DMS153 treated with DMSO at 0.1 percent for 48 hours (cell line): ENCODE measurements at regions not wholly inside any gene's neighbourhood (a gene's known extent, or its start where the extent isn't known, plus 50 kb on each side); places are given as distances from the start of the nearest gene placed in this dataset.

Source experiments
- DNase-seq: peaks from one replicate; lab custom pipeline; 2025; ENCODE audit not compliant: unreplicated experiment; lab: John Stamatoyannopoulos, UW

GRCh38 chr14:54172114-54172513, 215.5 kb upstream of the BMP4 start:
- no peak for DNase-seq

GRCh38 chr14:54172562-54172961, 215.9 kb upstream of the BMP4 start:
- DNase-seq = no peak

- no peak for DNase-seq
Measured at GRCh38 chr14:54173802-54174201, 217.2 kb upstream of the BMP4 start.

- no peak for DNase-seq
Measured at GRCh38 chr14:54174457-54174856, 217.8 kb upstream of the BMP4 start.

- DNase-seq = peak; percentile 38
Measured at GRCh38 chr14:54175298-54175942, 218.8 kb upstream of the BMP4 start.

GRCh38 chr14:54177019-54177418, 219.8 kb upstream of the CDKN3 start:
- no peak for DNase-seq

GRCh38 chr14:54177641-54178621, 218.9 kb upstream of the CDKN3 start:
- DNase-seq = no peak

- DNase-seq = no peak
Measured at GRCh38 chr14:54182419-54183045, 214.3 kb upstream of the CDKN3 start.

GRCh38 chr14:54186821-54187763, 209.7 kb upstream of the CDKN3 start:
- no peak for DNase-seq

GRCh38 chr14:54188064-54188666, 208.6 kb upstream of the CDKN3 start:
- no peak for DNase-seq

GRCh38 chr14:54189333-54189732, 207.5 kb upstream of the CDKN3 start:
- DNase-seq = no peak

GRCh38 chr14:54189748-54190354, 207.0 kb upstream of the CDKN3 start:
- DNase-seq = no peak

GRCh38 chr14:54191846-54192245, 205.0 kb upstream of the CDKN3 start:
- no peak for DNase-seq

GRCh38 chr14:54192610-54193009, 204.2 kb upstream of the CDKN3 start:
- DNase-seq = no peak

- no peak for DNase-seq
Measured at GRCh38 chr14:54193871-54194270, 202.9 kb upstream of the CDKN3 start.

- DNase-seq = no peak
Measured at GRCh38 chr14:54194501-54194900, 202.3 kb upstream of the CDKN3 start.

GRCh38 chr14:54197369-54197768, 199.4 kb upstream of the CDKN3 start:
- DNase-seq = no peak

GRCh38 chr14:54200726-54201125, 196.1 kb upstream of the CDKN3 start:
- DNase-seq = no peak

- no peak for DNase-seq
Measured at GRCh38 chr14:54202288-54202687, 194.5 kb upstream of the CDKN3 start.

GRCh38 chr14:54206516-54206915, 190.3 kb upstream of the CDKN3 start:
- DNase-seq = no peak
